Esophagus squamous epithelium (tissue), 4 donors: ENCODE measurements at regions not wholly inside any gene's neighbourhood (a gene's known extent, or its start where the extent isn't known, plus 50 kb on each side); places are given as distances from the start of the nearest gene placed in this dataset.

Source experiments
- POLR2A ChIP-seq, 4 donors: fragments of 450-650 bp; IDR thresholded peaks; one replicate each; pipeline ENCODE4 v1.6.1; 2017; ENCODE audit warnings: antibody characterized with exemption in 4 of 4, mild to moderate bottlenecking in 4 of 4, moderate library complexity in 3 of 4
- TF ChIP-seq, protein P1 (sequence below), 6 experiments: fragments of 450-650 bp in 4 of 6; fragments of 200-600 bp in 2 of 6; sonication (generic) in 2 of 6; IDR thresholded peaks; one replicate each; pipeline ENCODE4 v1.5.1; 2016 to 2019; ENCODE audit warnings: antibody characterized with exemption in 6 of 6, mild to moderate bottlenecking in 4 of 6, moderate library complexity in 4 of 6

GRCh38 chr6:122026582-122027369 is 372.7 kb upstream of the HSF2 start:
- TF ChIP-seq, protein P1, sequence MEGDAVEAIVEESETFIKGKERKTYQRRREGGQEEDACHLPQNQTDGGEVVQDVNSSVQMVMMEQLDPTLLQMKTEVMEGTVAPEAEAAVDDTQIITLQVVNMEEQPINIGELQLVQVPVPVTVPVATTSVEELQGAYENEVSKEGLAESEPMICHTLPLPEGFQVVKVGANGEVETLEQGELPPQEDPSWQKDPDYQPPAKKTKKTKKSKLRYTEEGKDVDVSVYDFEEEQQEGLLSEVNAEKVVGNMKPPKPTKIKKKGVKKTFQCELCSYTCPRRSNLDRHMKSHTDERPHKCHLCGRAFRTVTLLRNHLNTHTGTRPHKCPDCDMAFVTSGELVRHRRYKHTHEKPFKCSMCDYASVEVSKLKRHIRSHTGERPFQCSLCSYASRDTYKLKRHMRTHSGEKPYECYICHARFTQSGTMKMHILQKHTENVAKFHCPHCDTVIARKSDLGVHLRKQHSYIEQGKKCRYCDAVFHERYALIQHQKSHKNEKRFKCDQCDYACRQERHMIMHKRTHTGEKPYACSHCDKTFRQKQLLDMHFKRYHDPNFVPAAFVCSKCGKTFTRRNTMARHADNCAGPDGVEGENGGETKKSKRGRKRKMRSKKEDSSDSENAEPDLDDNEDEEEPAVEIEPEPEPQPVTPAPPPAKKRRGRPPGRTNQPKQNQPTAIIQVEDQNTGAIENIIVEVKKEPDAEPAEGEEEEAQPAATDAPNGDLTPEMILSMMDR (IDR thresholded peaks at IDR 0.05) = no peak
- no peak for TF ChIP-seq POLR2A (IDR thresholded peaks at IDR 0.05)
